ENCODE measurements at regions not wholly inside any gene's neighbourhood (a gene's known extent, or its start where the extent isn't known, plus 50 kb on each side); places are given as distances from the start of the nearest gene placed in this dataset.

- in situ Hi-C loops (cut with HindIII; ENCODE audit: low sequenced_read_pairs) = no loop called here
- TF ChIP-seq, protein P1, sequence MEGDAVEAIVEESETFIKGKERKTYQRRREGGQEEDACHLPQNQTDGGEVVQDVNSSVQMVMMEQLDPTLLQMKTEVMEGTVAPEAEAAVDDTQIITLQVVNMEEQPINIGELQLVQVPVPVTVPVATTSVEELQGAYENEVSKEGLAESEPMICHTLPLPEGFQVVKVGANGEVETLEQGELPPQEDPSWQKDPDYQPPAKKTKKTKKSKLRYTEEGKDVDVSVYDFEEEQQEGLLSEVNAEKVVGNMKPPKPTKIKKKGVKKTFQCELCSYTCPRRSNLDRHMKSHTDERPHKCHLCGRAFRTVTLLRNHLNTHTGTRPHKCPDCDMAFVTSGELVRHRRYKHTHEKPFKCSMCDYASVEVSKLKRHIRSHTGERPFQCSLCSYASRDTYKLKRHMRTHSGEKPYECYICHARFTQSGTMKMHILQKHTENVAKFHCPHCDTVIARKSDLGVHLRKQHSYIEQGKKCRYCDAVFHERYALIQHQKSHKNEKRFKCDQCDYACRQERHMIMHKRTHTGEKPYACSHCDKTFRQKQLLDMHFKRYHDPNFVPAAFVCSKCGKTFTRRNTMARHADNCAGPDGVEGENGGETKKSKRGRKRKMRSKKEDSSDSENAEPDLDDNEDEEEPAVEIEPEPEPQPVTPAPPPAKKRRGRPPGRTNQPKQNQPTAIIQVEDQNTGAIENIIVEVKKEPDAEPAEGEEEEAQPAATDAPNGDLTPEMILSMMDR (IDR thresholded peaks at IDR 0.05; ENCODE audit: low read depth, low read length) = no peak
- H3K4me3 ChIP-seq (ENCODE audit: low read depth, low read length) = no peak overlapping the region
- no peak for DNase-seq (ENCODE audit: low read depth, low spot score)
These were observed 154.1 kb upstream of the MIR17HG start for GRCh38 chr13:91193358-91193757.

DNA sequence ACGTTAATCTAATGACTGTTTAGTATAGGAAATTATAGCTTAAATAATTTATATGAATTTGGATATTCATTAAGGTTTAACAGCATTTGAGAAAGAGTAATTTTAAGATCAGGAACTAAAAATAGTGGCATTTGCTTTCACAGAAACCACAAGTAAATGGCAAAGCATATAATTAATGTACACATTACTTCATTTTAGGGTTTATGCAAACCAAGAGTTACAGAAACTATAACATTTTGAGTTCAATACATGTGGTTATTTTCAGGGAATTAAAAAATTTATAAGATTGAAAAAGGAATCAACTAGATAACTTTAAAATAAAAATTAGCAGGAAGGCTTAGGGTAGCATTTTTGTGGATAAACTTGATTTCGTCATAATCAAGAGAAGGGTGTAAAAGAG, 151.7 kb upstream of the MIR17HG start:
- no peak for DNase-seq (ENCODE audit: low read depth, low spot score)
- in situ Hi-C loops (cut with HindIII; ENCODE audit: low sequenced_read_pairs) = no loop called here
- H3K4me3 ChIP-seq (ENCODE audit: low read depth, low read length) = no peak overlapping the region
- TF ChIP-seq, protein P1 (IDR thresholded peaks at IDR 0.05; ENCODE audit: low read depth, low read length) = no peak

DNA sequence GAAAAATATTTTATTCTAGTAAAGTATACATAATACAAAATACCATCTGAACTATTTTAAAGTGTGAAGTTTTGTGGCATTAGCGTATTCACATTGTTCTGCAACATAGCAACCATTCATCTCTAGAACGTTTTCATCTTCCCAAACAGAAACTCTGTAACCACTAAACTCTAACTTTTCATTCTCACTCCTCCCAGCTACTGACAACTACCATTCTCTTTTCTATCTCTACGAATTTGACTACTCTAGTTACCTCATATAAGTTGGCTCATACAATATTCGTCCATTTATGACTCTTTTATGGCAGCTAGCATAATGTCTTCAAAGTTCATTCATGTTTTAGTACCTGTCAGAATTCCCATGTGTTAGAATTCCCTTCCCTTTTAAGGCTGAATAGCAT, 150.5 kb upstream of the MIR17HG start:
- in situ Hi-C loops (cut with HindIII; ENCODE audit: low sequenced_read_pairs) = no loop called here
- TF ChIP-seq, protein P1 (IDR thresholded peaks at IDR 0.05; ENCODE audit: low read depth, low read length) = no peak
- DNase-seq (ENCODE audit: low read depth, low spot score) = no peak
- no peak overlapping the region for H3K4me3 ChIP-seq (ENCODE audit: low read depth, low read length)

DNA sequence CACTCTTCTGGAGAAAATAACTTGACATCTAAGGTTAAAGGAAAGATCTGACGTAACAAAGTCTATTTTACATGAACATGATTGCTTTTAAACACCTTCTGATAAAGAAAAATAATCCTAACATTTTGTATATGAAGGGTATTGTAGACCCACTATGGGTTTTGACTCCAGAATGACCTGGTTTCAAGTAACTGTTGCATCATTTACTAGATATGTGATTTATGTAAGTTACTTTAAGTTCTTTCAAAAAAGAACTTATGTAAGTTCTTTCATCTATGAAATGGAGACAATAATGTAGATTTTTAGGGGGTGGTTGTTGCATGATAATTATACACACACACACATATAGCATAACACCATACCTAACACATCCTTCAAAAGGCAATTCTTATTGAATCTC, 147.6 kb upstream of the MIR17HG start:
- no peak for DNase-seq (ENCODE audit: low read depth, low spot score)
- in situ Hi-C loops (cut with HindIII; ENCODE audit: low sequenced_read_pairs) = no loop called here
- no peak overlapping the region for H3K4me3 ChIP-seq (ENCODE audit: low read depth, low read length)
- TF ChIP-seq, protein P1 (IDR thresholded peaks at IDR 0.05; ENCODE audit: low read depth, low read length) = no peak

DNA sequence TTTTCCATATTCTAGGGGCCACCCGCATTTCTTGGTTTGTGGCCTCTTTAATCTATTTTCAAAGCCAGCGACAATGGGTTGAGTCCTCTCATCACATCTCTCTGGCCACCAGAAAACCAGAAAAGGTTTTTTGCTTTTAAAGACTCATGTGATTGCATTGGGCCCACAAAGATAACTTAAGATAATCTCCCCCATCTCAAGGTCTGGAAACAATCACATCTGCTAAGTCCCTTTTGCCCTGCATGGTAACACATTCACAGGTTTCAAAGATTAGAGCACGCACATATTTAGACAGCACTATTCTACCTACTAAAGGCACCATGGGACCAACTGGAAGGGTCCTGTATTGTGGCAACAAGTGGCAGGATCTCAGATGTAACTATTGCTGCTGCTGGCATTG, 147.0 kb upstream of the MIR17HG start:
- DNase-seq (ENCODE audit: low read depth, low spot score) = no peak
- TF ChIP-seq, protein P1 (IDR thresholded peaks at IDR 0.05; ENCODE audit: low read depth, low read length) = no peak
- H3K4me3 ChIP-seq (ENCODE audit: low read depth, low read length) = no peak overlapping the region
- in situ Hi-C loops (cut with HindIII; ENCODE audit: low sequenced_read_pairs) = no loop called here

GRCh38 chr13:91203430-91203829, 144.1 kb upstream of the MIR17HG start:
- H3K4me3 ChIP-seq (ENCODE audit: low read depth, low read length) = no peak overlapping the region
- DNase-seq (ENCODE audit: low read depth, low spot score) = no peak
- TF ChIP-seq, protein P1 (IDR thresholded peaks at IDR 0.05; ENCODE audit: low read depth, low read length) = no peak
- in situ Hi-C loops (cut with HindIII; ENCODE audit: low sequenced_read_pairs) = no loop called here

DNA sequence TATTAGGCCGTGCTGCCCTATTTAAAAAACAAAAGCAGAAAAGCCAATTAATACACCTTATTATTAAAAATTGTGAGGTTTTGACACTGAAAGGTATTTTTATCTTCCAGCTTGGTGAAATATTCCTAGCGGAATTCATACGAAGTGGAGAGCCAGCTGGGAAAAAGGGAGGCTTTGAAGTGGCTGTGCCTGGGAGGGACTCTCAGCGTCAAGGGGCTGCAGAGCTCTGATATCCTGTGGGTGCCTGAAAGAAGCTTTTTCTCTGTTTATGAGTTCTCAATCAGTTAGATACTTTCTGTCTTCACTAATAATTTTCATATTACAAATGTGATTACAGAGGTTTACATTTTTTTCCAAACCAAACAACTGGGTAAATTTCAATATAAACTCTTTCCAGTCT, 140.2 kb upstream of the MIR17HG start:
- in situ Hi-C loops (cut with HindIII; ENCODE audit: low sequenced_read_pairs) = no loop called here
- DNase-seq (ENCODE audit: low read depth, low spot score) = no peak
- TF ChIP-seq, protein P1 (IDR thresholded peaks at IDR 0.05; ENCODE audit: low read depth, low read length) = no peak
- H3K4me3 ChIP-seq (ENCODE audit: low read depth, low read length) = no peak overlapping the region

Measured in astrocyte of the spinal cord (primary cell).